Esophagus mucosa (tissue), 1 donor: ENCODE measurements at regions not wholly inside any gene's neighbourhood (a gene's known extent, or its start where the extent isn't known, plus 50 kb on each side); places are given as distances from the start of the nearest gene placed in this dataset.
A peak's percentile ranks its signal among the peaks of the same experiment; 100 is the strongest.

Source experiments
- ATAC-seq: fragments of 200-7000 bp; cut with Tn5 transposase; one replicate; pipeline ENCODE4 v1.9.1; 2020
- donor health status: DM: yes; HTN: yes; CAD: no.

GRCh38 chr15:70505411-70505919 lies 257.9 kb downstream of the UACA start:
- ATAC-seq = peak; percentile 59

DNA sequence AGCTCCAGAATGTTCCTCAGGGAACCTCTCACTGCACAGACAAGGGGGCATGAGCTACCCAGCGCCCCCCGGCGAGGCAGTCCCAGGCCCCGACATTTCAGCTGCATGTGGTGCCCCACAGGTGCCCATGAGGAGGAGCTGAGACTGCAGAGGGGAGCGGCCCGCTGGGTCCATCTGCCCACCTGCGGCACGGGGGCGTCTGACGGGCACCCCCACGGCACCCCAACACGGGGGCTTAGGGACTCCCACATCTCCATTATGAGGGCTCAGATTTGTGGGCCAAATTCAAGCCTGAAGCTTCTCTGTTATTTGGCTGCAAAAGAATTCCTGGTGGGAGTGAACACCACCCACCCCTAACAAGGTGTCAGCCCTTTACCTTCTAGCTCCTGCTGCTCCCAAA lies 258.4 kb downstream of the UACA start:
- ATAC-seq = no peak

- peak; percentile 39 for ATAC-seq
These were observed 258.9 kb downstream of the UACA start for GRCh38 chr15:70504299-70504951.

DNA sequence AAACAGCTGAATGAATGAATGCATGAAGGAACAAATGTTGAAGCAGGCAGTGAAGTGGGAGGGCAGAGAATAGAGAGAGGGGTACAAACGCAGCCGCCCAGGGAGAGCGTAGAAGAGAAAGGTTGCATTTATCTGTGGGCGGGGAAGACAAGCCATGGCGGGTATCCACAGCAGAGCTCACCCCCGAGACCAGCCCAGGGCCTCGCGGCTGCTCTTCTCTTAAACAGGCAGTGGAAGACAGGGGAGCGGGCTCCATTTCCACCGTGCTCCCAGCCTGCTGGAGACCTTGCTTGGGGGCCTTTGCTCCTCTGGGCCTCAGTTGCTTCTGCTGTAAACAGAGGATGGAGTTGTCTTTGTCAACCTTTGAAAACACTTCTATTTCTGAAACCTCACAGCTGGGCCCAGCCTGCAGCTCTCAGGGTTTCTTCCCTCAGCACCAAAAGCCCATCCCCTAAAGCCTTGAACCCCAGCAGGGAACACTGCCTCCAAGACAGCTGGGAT lies 259.5 kb downstream of the UACA start:
- no peak for ATAC-seq

DNA sequence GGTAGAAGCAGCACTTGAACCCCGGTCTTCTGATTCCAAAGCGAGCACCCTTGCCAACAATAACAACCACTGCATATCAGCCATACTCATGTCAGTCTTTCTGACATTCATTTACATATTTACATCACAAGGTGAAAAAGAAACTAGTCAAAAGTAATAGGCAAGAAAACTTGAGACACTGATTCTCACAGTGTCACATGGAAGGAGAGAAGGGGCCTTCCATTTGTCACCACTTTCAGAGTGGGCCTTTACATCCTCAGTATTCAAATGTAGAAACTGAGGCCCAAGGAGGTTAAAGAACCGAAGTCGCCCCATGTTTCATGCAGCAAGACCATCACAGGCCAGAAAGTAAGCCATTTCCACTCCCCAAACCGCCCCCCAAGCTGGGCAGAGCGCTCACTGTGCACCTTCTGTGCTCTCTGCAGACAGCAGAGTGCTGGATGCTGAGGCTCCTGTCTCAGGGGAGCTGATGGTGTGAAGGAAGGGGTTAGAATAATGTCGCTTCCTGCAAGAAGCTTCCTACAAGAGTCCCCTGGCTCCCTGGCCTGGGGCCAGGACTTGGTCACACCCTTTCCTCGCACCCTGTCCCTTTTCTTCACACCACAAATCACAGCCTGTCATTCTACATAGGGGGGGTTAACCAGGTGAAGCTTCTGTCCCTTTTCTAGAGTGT lies 260.1 kb downstream of the UACA start:
- ATAC-seq = no peak

DNA sequence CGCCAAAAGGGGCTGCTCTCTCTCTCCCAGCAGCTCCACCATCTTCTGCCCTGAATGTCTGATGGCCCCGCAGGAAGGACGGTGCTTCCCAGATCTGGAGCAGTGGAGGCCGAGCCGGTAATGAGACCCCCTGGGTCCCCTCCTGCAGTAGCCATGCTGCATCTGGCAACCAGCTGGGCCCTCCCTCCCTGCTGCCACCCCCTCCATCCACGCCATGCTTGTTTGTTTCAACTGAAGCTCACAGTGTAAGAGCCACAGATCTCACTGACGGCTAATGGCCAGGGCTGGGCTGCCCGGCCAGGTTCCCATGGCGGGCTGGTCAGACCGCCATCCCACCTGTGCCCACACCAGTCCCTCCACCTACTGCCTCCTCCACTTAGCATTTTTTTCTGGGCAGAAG lies 260.8 kb downstream of the UACA start:
- no peak for ATAC-seq

GRCh38 chr15:70501849-70502248 lies 261.5 kb downstream of the UACA start:
- ATAC-seq = no peak

DNA sequence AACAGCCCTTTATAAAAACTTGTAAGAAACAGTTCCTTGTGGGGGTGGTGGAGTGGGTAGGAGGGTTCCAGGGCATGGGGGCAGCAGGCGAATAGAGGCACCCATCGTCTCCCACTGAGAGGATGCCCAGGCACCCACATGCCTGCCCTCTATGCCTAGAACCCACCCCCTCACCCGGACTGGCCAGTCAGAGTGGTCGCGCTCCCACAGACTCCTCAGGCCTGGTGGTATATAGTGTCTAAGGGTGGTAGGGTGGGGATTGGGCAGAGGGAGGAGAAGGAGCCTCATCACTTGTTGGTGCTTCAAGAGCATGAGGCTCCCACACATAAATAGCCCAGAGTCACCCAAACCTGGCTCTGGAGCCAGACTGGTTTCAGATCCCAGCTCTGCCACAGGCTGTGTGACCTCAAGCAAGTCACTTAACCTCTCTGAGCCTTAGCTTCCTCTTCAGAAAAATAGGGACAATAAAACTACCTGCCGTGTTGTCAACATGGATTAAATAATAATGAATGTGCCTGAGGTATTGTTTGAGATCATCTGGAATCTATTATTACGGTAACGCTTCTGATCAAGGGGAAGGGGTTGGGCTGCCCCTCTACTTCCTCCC lies 262.1 kb downstream of the UACA start:
- ATAC-seq = no peak

DNA sequence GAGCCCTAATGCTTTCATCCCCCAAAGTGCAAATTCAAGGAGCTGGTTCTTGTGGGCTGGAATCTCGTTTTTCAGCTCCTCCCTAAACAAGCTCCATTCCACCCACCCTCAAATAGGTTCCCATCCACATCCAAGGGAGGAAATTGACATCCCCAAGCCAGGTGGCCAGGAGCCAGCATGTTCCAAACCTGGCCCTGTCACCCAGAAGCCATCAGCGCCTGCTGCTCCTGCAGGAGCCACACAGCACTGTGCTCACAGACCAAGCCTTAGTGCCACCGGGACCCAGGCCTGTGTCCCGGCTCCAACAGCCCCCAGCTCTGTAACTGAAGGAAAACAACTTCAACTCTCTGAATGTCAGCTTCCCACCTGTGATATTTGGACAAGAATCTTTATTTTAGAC lies 263.6 kb downstream of the UACA start:
- no peak for ATAC-seq

DNA sequence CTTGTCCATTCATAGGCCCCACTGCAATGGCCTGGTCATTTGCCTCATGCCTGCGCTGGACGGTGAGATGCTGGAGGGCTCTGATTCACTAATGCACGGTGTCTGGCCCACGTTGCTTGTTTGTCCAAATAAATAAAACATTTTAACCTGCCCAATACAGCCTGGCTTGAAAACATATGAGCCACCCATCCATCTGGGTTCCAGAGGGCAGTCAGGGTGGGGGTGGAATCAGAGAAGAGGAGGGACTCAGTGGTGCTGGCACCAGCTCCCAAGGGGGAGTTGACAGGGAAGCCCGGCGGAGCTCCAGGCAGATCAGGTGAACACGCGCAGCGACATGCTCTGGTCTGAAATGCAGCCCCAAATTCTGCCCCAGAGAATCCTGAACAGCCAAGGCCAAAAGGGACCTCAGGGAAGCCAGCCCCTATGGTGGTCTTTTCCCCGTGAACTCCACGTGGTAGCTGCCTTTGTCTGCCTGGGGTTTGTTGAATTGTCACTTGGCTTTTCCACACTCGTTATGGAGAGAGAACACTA lies 265.2 kb downstream of the UACA start:
- no peak for ATAC-seq

DNA sequence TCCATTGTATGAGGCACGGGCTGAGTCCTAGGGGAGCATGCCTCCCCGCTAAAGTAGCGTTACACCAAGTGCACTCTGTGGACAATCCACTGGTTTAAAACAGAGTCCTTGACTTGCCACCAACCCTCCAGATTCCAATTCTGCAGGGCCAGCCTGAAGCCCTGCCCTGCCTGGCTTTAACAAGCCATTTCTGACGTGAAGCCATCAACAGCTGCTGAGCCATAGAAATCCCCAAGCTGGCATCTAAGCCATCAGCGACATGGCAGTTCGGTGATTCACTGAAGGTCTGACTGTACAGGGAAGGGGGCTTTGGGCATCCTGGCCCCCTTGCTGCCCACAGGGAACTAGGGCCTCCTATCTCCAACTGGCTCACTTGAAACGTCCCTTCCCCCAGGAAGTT lies 265.7 kb downstream of the UACA start:
- ATAC-seq = no peak

GRCh38 chr15:70495991-70496599 lies 267.3 kb downstream of the UACA start:
- no peak for ATAC-seq

DNA sequence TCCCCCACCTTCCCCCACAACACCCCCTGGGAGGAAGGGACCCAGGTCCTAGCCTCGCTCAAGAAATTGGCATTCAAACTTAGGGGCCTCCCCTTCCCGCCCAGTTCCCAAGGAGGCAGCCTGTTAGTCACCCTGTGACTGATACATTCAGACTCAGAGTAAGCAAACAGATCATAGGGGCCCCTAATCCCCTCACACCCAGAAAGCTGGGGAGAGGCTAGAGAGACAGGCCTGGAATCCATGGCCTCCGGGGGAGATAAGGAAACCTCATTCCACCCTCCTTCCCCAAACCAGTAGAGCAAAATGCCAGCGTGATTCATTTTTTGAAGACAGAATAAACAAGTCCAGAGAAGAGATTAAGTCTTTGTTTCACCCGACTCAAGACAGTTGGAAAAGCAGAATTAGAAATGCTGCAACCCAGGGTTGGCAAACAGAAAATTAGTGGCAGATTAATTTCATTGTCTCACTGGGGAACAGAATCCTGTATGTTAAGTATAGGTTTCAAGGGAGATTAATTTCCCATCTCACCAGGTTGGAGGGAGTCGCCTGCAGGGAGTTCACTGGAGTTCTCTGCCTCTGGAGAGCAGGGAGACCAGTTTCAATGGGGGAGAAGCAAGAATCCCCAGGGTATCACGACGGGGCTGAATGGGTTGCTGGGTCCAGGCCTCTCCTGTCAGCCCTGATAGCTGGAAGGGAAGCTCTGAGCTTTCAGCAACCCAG lies 268.3 kb downstream of the UACA start:
- ATAC-seq = peak; percentile 92

DNA sequence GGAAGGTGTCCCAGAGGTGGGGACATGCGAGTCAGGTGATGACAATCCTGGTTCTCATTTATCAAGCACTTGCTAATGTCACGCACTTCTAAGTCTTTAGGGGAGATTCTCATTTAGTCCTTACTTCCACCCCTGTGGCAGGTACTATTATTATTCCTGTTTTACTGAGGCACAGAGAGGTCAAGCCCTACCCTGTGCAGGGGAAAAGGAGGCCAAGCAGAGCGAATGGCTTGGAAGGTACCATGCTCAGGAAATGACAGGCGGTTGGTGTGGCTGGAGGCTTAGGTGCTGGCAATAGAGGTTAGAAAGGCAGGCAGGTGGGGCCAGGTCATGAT lies 268.9 kb downstream of the UACA start:
- ATAC-seq = peak; percentile 46

DNA sequence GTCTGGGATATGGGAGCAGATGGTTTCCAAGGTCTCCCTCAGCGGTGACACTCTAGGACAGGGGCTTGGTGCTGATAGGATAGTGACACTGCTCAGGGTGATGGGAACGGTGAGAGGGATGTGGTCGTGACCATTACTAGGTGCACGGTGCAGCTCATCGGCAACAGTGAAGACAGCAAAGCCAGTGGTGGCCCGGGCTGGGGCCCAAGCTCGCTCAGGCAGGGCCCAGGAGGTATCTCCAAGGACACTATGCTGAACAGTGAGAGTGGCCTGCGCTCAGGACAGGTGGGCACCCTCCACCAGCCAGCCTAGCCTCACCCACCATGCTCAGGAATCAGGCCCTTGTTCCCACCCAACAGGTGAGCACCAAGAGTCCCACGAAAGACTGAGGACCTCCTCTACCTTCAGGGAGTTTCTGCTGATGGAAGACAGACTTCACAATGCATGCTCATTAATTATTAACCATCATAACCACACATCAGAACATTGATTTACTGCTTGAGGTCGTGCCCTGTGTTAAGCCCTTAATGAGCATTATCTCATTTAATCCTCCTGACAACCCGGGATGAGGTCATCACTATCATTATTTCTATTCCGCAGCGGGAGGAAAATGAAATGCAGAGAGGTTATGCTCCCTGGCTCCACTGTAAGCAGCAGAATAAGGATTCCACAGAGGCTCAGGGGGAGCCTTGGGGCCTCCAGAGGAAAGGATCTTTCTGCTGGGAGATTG lies 269.4 kb downstream of the UACA start:
- ATAC-seq = peak; percentile 41

- no peak for ATAC-seq
These were observed 270.0 kb downstream of the UACA start for GRCh38 chr15:70493376-70493775.

GRCh38 chr15:70492240-70493177 lies 270.8 kb downstream of the UACA start:
- ATAC-seq = peak; percentile 46

GRCh38 chr15:70491641-70492040 lies 271.7 kb downstream of the UACA start:
- ATAC-seq = no peak

DNA sequence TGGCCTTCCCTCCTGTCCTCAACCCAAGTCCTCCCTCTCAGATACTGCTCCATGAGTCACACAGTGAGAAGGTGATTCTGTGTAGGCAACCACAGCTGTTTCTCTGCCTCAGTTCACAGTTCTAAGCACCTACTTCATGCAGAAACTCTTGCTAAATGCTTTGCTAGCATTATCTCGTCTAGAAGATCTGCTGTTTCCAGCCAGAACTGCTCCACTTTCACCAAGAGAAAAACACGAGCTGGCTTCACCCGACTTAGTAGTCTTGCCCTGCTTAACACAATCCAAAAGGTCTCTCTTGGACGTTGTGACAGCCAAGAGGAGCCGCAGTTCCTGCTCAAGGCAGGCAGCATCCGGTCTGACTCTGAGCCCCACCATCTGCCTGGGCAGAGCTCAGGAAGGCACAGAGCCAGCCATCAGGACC lies 272.1 kb downstream of the UACA start:
- no peak for ATAC-seq

DNA sequence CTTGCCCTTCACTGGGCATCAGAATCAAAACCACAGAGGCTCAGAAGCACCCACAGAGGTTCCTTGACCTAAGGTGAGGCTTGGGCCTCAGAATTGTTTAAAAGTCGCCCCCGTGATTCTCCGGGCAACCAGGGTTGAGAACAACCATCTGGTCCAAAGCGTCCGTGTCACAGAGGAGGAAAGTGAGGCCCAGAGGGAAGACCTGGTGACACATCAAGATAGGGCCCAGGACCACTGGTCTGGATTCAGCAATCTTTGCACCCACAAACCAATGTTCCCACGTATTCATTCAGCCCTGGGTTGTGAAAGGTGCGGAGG lies 272.6 kb downstream of the UACA start:
- no peak for ATAC-seq
